Astrocyte of the spinal cord (primary cell): ENCODE measurements at regions not wholly inside any gene's neighbourhood (a gene's known extent, or its start where the extent isn't known, plus 50 kb on each side); places are given as distances from the start of the nearest gene placed in this dataset.

ENCODE experiments used
- DNase-seq: peaks from one replicate; pipeline ENCODE4 v3.0.0; 2011; ENCODE audit warnings: low read depth, low spot score
- H3K4me3 ChIP-seq: 2 replicates; pipeline ENCODE4 v1.5.1; 2011; ENCODE audit warnings: low read depth, mild to moderate bottlenecking, low read length, moderate library complexity
- CTCF ChIP-seq: IDR thresholded peaks from 2 replicates; pipeline ENCODE4 v1.5.1; 2012; ENCODE audit warnings: low read depth, mild to moderate bottlenecking, low read length, inconsistent platforms
- in situ Hi-C: cut with HindIII; loops from 2 replicates; pipeline ENCODE4 v1.10.0; 2017; ENCODE audit warnings: low sequenced_read_pairs

- no peak for DNase-seq
- in situ Hi-C loops, result no loop called here
- no peak overlapping the region for H3K4me3 ChIP-seq
- TF ChIP-seq CTCF, result no peak
Observed at GRCh38 chr9:129440435-129441186, 180.3 kb downstream of the C9orf50 start.

- TF ChIP-seq CTCF, result no peak
- in situ Hi-C loops, result no loop called here
- H3K4me3 ChIP-seq, result no peak overlapping the region
- no peak for DNase-seq
Observed at GRCh38 chr9:129439242-129439641, 181.7 kb downstream of the C9orf50 start.

DNA sequence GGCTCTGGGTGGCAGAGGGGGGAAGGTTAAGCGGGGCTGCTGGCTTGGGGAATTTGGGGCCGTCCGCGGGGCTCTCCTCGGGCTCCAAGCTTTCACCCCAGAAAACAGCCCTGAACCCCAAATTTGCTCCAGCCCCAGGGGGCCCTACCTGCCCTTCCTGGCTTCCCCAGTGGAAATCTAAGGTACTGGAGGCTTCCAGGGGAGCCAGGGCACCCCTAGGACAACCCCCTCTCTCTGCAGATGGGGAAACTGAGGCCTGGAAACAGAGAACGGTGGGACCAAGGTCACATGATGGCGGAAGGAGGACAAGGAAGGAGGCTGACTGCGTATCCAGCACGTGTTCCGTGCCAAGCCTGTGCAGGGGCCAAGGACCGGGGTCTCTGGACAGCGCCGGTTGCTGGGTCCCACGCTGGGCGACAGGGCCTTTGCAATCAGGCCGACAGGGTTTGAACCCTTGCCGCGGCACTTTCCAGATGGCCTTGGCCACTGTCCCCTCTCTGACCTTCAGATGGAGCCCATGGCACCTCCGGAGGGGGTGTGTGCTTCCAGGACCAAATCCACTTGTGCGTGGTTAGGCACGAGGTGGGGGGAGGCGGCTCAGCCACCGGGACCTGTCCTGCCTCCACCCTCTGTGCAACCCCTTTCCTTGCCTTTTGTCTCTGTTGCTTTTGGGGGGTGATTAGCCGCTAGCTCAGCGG is 183.1 kb downstream of the C9orf50 start:
- no peak for TF ChIP-seq CTCF
- peak overlapping the region; percentile 46 for H3K4me3 ChIP-seq
- in situ Hi-C loops, result no loop called here
- DNase-seq, result no peak

GRCh38 chr9:129436751-129437625 is 183.9 kb downstream of the C9orf50 start:
- peak overlapping the region; percentile 46 for H3K4me3 ChIP-seq
- no peak for TF ChIP-seq CTCF
- in situ Hi-C loops, result no loop called here
- peak; percentile 45 for DNase-seq

DNA sequence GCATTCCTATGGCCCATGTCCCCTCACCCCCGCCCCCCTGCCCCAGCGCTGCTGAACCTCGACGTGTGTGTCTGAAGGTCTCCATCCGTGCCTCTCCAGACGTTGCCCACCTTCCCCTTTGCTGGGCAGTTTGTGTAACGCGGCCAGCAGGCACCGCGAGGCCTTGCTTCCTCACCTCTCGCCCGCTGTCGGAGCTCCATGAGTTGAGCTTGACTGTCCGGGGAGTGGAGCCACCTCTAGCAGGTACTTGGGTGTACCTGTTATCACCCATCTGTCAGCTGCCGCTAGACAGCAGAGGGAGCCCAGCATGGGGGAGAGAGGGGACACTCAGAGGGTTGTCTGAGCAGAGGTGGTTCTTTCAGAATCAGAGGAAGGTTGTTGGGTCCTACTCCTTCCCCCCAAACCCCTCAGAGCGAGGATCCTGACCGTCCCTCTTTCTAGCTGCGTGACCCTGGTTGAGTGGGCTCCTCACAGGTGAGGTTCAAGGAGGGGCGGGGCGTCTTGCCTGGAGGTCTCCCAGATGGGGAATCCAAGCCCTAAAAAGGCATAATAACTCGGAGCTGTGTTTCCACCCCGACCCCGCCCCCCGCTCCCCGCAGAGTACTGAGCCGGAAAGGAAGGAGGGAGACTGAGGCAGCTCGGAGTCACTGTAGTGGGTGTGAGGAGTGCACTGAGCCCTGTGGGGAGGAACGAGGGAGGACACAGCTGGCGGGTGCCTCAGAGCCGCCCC is 184.7 kb downstream of the C9orf50 start:
- in situ Hi-C loops, result no loop called here
- no peak overlapping the region for H3K4me3 ChIP-seq
- no peak for DNase-seq
- no peak for TF ChIP-seq CTCF

- H3K4me3 ChIP-seq, result no peak overlapping the region
- no peak for DNase-seq
- in situ Hi-C loops, result no loop called here
- no peak for TF ChIP-seq CTCF
Observed at GRCh38 chr9:129435291-129435690, 185.6 kb downstream of the C9orf50 start.
